Sigmoid colon (tissue), 6 donors: ENCODE measurements at regions not wholly inside any gene's neighbourhood (a gene's known extent, or its start where the extent isn't known, plus 50 kb on each side); places are given as distances from the start of the nearest gene placed in this dataset.

Experiments used
- DNase-seq: peaks from one replicate; pipeline ENCODE4 v3.0.0-alpha.2; 2019
- H3K27ac ChIP-seq, 4 donors: fragments of 200-600 bp; sonication (generic); one replicate each; pipeline ENCODE4 v1.5.1; 2016 to 2019; ENCODE audit warnings: mild to moderate bottlenecking in 1 of 4
- H3K27me3 ChIP-seq, 3 donors: fragments of 200-600 bp; sonication (generic); one replicate each; pipeline ENCODE4 v1.5.1; 2019; ENCODE audit warnings: mild to moderate bottlenecking in 1 of 3
- H3K36me3 ChIP-seq, 4 donors: fragments of 200-600 bp; sonication (generic); one replicate each; pipeline ENCODE4 v1.5.1; 2016 to 2019
- H3K4me1 ChIP-seq, 4 donors: fragments of 200-600 bp; sonication (generic); one replicate each; pipeline ENCODE4 v1.5.1; 2017 to 2019
- H3K4me3 ChIP-seq, 4 donors: fragments of 200-600 bp; sonication (generic); one replicate each; pipeline ENCODE4 v1.5.1; 2017 to 2019; ENCODE audit warnings: mild to moderate bottlenecking in 2 of 4, moderate library complexity in 1 of 4
- H3K9me3 ChIP-seq, 4 donors: fragments of 200-600 bp in 3 of 4; sonication (generic) in 3 of 4; one replicate each; pipeline versions ENCODE4 v1.5.1 to v1.6.1; 2013 to 2019
- CTCF ChIP-seq, 4 experiments: fragments of 450-650 bp in 3 of 4; fragments of 200-600 bp in 1 of 4; IDR thresholded peaks; one replicate each; pipeline ENCODE4 v1.5.1; 2016 to 2019; ENCODE audit warnings: antibody characterized with exemption in 4 of 4, mild to moderate bottlenecking in 3 of 4, moderate library complexity in 2 of 4
- EP300 ChIP-seq, 4 donors: sonication (generic); formaldehyde crosslinking; IDR thresholded peaks; one replicate each; pipeline ENCODE4 v1.6.1; 2017; ENCODE audit warnings: antibody characterized with exemption in 4 of 4
- POLR2A ChIP-seq, 2 donors: fragments of 450-650 bp; IDR thresholded peaks; one replicate each; pipeline ENCODE4 v1.6.1; 2016; ENCODE audit warnings: antibody characterized with exemption in 2 of 2, mild to moderate bottlenecking in 2 of 2, moderate library complexity in 2 of 2
- POLR2AphosphoS5 ChIP-seq, 4 donors: sonication (generic); formaldehyde crosslinking; IDR thresholded peaks; one replicate each; pipeline ENCODE4 v1.6.1; 2017; ENCODE audit warnings: antibody characterized with exemption in 4 of 4
- WGBS, 2 donors: extraction: QIAGEN DNeasy Blood & Tissue Kit; methylation state at CpG; one replicate each; pipeline ENCODE4 v1.1.7; 2013; 5-methylcytosine and 5-hydroxymethylcytosine counted together
- intact Hi-C: fragments of 100-400 bp; cut with DNase I; formaldehyde crosslinking; loops from one replicate; pipeline ENCODE4 v1.15.1; 2023
- donor health status: healthy with polysubstance abuse.
- donor health status: healthy.

- no peak overlapping the region for H3K4me3 ChIP-seq
- intact Hi-C loops = no loop called here
- TF ChIP-seq POLR2AphosphoS5 (IDR thresholded peaks at IDR 0.05) (no peak), CTCF (IDR thresholded peaks at IDR 0.05) (no peak), POLR2A (IDR thresholded peaks at IDR 0.05) (no peak), EP300 (IDR thresholded peaks at IDR 0.05) (no peak)
- H3K27me3 ChIP-seq = peaks cover 0 to 12% (median 0%) of the 10 kb centered on the region in 3 donors
- WGBS, 2 donors = 70 to 87% methylated on average over 8 of the region's 8 CpGs
- no peaks in the 10 kb centered on the region for H3K36me3 ChIP-seq
- DNase-seq = no peak
- H3K27ac ChIP-seq = no peak overlapping the region
- no peaks in the 10 kb centered on the region for H3K4me1 ChIP-seq
- H3K9me3 ChIP-seq = peaks cover 0 to 2% (median 0%) of the 10 kb centered on the region in 4 donors
Measured at GRCh38 chr1:22290157-22290556, 147.3 kb upstream of the WNT4 start.

GRCh38 chr1:22290611-22291010 is 147.7 kb upstream of the WNT4 start:
- H3K36me3 ChIP-seq = no peaks in the 10 kb centered on the region
- TF ChIP-seq CTCF (IDR thresholded peaks at IDR 0.05) (no peak), POLR2AphosphoS5 (IDR thresholded peaks at IDR 0.05) (no peak), EP300 (IDR thresholded peaks at IDR 0.05) (no peak)
- H3K27me3 ChIP-seq = peaks cover 0 to 12% (median 0%) of the 10 kb centered on the region in 3 donors
- 86% methylated on average over 9 of the region's 9 CpGs for WGBS, 2 donors
- H3K4me1 ChIP-seq = no peaks in the 10 kb centered on the region
- peaks cover 0 to 2% (median 0%) of the 10 kb centered on the region in 4 donors for H3K9me3 ChIP-seq
- H3K27ac ChIP-seq = no peak overlapping the region
- H3K4me3 ChIP-seq = no peak overlapping the region
- DNase-seq = no peak
- intact Hi-C loops = no loop called here

GRCh38 chr1:22291057-22291456 is 148.2 kb upstream of the WNT4 start:
- intact Hi-C loops = no loop called here
- no peaks in the 10 kb centered on the region for H3K36me3 ChIP-seq
- no peak for DNase-seq
- WGBS, 2 donors = 69 to 82% methylated on average over 6 of the region's 6 CpGs
- H3K27me3 ChIP-seq = peaks cover 0 to 15% (median 0%) of the 10 kb centered on the region in 3 donors
- no peaks in the 10 kb centered on the region for H3K4me1 ChIP-seq
- no peak overlapping the region for H3K4me3 ChIP-seq
- peaks cover 0 to 2% (median 0%) of the 10 kb centered on the region in 4 donors for H3K9me3 ChIP-seq
- no peak for TF ChIP-seq CTCF (IDR thresholded peaks at IDR 0.05)
- TF ChIP-seq POLR2AphosphoS5 (IDR thresholded peaks at IDR 0.05) = no peak
- TF ChIP-seq EP300 (IDR thresholded peaks at IDR 0.05) = no peak
- no peak for TF ChIP-seq POLR2A (IDR thresholded peaks at IDR 0.05)
- H3K27ac ChIP-seq = no peak overlapping the region

- no peak overlapping the region for H3K27ac ChIP-seq
- TF ChIP-seq EP300 (IDR thresholded peaks at IDR 0.05) = no peak
- no peak for TF ChIP-seq CTCF (IDR thresholded peaks at IDR 0.05)
- no peak for TF ChIP-seq POLR2A (IDR thresholded peaks at IDR 0.05)
- TF ChIP-seq POLR2AphosphoS5 (IDR thresholded peaks at IDR 0.05) = no peak
- intact Hi-C loops = no loop called here
- H3K27me3 ChIP-seq = peaks cover 0 to 17% (median 0%) of the 10 kb centered on the region in 3 donors
- no peak for DNase-seq
- peaks cover 0 to 2% (median 0%) of the 10 kb centered on the region in 4 donors for H3K9me3 ChIP-seq
- H3K4me3 ChIP-seq = no peak overlapping the region
- H3K36me3 ChIP-seq = no peaks in the 10 kb centered on the region
- H3K4me1 ChIP-seq = no peaks in the 10 kb centered on the region
Measured at GRCh38 chr1:22291494-22291893, 148.6 kb upstream of the WNT4 start.
